Gastrocnemius medialis (tissue), 4 donors: ENCODE measurements at regions not wholly inside any gene's neighbourhood (a gene's known extent, or its start where the extent isn't known, plus 50 kb on each side); places are given as distances from the start of the nearest gene placed in this dataset.
A peak's percentile ranks its signal among the peaks of the same experiment; 100 is the strongest.

Source experiments
- ATAC-seq, 2 donors: fragments of 150-250 bp; one replicate each; pipeline ENCODE4 v1.9.1; 2016
- DNase-seq, 2 donors: peaks; one replicate each; pipeline ENCODE4 v3.0.0-alpha.2; 2019
- H3K27ac ChIP-seq, 4 donors: fragments of 200-600 bp; sonication (generic); 1 replicate in 1 of 4; 2 replicates in 3 of 4; pipeline ENCODE4 v1.5.1; 2016 to 2018; ENCODE audit warnings: mild to moderate bottlenecking in 2 of 4, moderate library complexity in 1 of 4
- H3K27me3 ChIP-seq, 3 donors: fragments of 200-600 bp; sonication (generic) in 2 of 3; 1 replicate in 1 of 3; 2 replicates in 2 of 3; pipeline versions ENCODE4 v1.5.1 to v1.6.0; 2016 to 2019; ENCODE audit warnings: mild to moderate bottlenecking in 1 of 3, moderate library complexity in 1 of 3
- H3K36me3 ChIP-seq, 2 donors: fragments of 200-600 bp; sonication (generic) in 1 of 2; one replicate each; pipeline ENCODE4 v1.5.1; 2017 to 2018
- H3K4me1 ChIP-seq, 2 donors: fragments of 200-600 bp; sonication (generic) in 1 of 2; one replicate each; pipeline ENCODE4 v1.5.1; 2016 to 2017; ENCODE audit warnings: mild to moderate bottlenecking in 2 of 2
- H3K4me3 ChIP-seq, 4 donors: fragments of 200-600 bp; sonication (generic) in 3 of 4; 1 replicate in 1 of 4; 2 replicates in 3 of 4; pipeline ENCODE4 v1.5.1; 2016 to 2019; ENCODE audit warnings: mild to moderate bottlenecking in 2 of 4
- H3K9me3 ChIP-seq, 3 donors: fragments of 200-600 bp; sonication (generic) in 2 of 3; 1 replicate in 1 of 3; 2 replicates in 2 of 3; pipeline ENCODE4 v1.5.1; 2016 to 2019
- POLR2A ChIP-seq, 2 donors: fragments of 450-650 bp; IDR thresholded peaks; one replicate each; pipeline ENCODE4 v1.6.1; 2017; ENCODE audit warnings: antibody characterized with exemption in 2 of 2, mild to moderate bottlenecking in 2 of 2, moderate library complexity in 2 of 2
- in situ Hi-C, 4 donors: fragments of 200-750 bp; cut with MboI; loops; one replicate each; pipeline versions ENCODE4 v1.15.0 to v1.8.0; 2017; ENCODE audit warnings: low sequenced_read_pairs in 4 of 4
- intact Hi-C: fragments of 100-400 bp; cut with DNase I; formaldehyde crosslinking; loops from one replicate; pipeline ENCODE4 v1.15.1; 2023; ENCODE audit warnings: low total_unique reads
- TF ChIP-seq, protein P1 (sequence below), 5 experiments: fragments of 450-650 bp in 3 of 5; fragments of 200-600 bp in 2 of 5; sonication (generic) in 2 of 5; IDR thresholded peaks in 4 of 5; conservative IDR thresholded peaks in 1 of 5; 1 replicate in 4 of 5; 2 replicates in 1 of 5; pipeline ENCODE4 v1.5.1; 2016 to 2019; ENCODE audit warnings: antibody characterized with exemption in 5 of 5, mild to moderate bottlenecking in 3 of 5, moderate library complexity in 3 of 5

DNA sequence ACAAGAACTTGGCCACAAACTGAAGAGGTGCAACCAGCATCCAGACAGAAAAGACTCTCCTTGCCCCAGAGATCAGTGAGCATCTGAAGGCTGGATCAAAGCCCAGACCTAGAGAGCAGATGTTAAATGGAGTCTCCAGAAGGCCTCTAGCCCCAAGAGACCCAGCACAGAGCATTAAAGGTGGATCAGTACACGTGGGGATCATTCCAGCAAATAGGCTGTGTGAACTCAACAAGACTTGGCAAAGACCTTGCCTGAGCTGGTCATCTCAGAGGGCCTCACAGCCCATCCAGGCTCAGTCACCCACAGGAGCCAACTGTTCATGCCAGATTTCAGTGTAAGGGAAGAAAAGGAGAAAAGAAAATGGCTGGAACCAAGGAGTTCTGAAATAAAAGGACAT is 214.0 kb downstream of the ENC1 start:
- Histone ChIP-seq H3K27me3 (no peaks in the 10 kb centered on the region), H3K9me3 (no peaks in the 10 kb centered on the region), H3K4me3 (no peak overlapping the region), H3K4me1 (peaks cover 0 to 14% of the 10 kb centered on the region in 2 donors), H3K36me3 (no peaks in the 10 kb centered on the region), H3K27ac (no peak overlapping the region)
- ATAC-seq: no peak
- intact Hi-C loops: loop anchor here (5.0 kb wide), 1 partner anchor 36 kb away; no protein-coding TSS in a partner anchor
- TF ChIP-seq, protein P1, sequence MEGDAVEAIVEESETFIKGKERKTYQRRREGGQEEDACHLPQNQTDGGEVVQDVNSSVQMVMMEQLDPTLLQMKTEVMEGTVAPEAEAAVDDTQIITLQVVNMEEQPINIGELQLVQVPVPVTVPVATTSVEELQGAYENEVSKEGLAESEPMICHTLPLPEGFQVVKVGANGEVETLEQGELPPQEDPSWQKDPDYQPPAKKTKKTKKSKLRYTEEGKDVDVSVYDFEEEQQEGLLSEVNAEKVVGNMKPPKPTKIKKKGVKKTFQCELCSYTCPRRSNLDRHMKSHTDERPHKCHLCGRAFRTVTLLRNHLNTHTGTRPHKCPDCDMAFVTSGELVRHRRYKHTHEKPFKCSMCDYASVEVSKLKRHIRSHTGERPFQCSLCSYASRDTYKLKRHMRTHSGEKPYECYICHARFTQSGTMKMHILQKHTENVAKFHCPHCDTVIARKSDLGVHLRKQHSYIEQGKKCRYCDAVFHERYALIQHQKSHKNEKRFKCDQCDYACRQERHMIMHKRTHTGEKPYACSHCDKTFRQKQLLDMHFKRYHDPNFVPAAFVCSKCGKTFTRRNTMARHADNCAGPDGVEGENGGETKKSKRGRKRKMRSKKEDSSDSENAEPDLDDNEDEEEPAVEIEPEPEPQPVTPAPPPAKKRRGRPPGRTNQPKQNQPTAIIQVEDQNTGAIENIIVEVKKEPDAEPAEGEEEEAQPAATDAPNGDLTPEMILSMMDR (IDR thresholded peaks at IDR 0.05 in 4 of 5, conservative IDR thresholded peaks at IDR 0.05 in 1 of 5): no peak
- TF ChIP-seq POLR2A (IDR thresholded peaks at IDR 0.05): no peak
- DNase-seq: no peak
- in situ Hi-C loops: no loop called here

GRCh38 chr5:74424162-74424868 is 216.2 kb downstream of the ENC1 start:
- Histone ChIP-seq H3K9me3 (no peaks in the 10 kb centered on the region), H3K27ac (peak overlapping the region in 3 of 4 donors; percentile 11 to 78 (median 40)), H3K27me3 (no peaks in the 10 kb centered on the region), H3K36me3 (no peaks in the 10 kb centered on the region), H3K4me3 (no peak overlapping the region), H3K4me1 (peaks cover 9 to 26% of the 10 kb centered on the region in 2 donors)
- intact Hi-C loops (no loop called here), in situ Hi-C loops (loop anchor here in 1 of 4 donors (25.0 kb wide), 1 partner anchor 213 kb away; the partner anchor contains the start of gene ENC1)
- ATAC-seq: peak; percentile 86 to 96
- no peak for TF ChIP-seq POLR2A (IDR thresholded peaks at IDR 0.05)
- TF ChIP-seq, protein P1 (IDR thresholded peaks at IDR 0.05 in 4 of 5, conservative IDR thresholded peaks at IDR 0.05 in 1 of 5): no peak
- peak; percentile 34 to 42 for DNase-seq

DNA sequence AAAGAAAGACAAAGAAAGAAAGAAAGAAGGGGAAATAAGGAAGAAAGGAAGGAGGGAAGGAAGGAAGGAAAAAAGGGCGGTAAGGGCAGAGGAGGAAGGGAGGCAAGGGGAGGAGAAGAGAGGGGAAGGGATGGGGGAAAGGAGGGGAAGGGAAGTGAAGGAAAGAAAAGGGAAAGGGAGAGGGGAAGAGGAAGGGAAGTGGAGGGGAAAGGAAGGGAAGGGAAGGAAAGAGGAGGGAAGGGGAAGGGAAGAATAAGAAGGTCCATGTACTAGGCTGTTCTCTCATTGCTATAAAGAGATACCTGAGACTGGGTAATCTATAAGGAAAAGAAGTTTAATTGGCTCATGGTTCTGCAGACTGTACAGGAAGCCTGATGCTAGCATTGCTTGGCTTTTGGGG is 217.1 kb downstream of the ENC1 start:
- in situ Hi-C loops: loop anchor here in 1 of 4 donors (25.0 kb wide), 1 partner anchor 214 kb away; the partner anchor contains the start of gene ENC1
- intact Hi-C loops: no loop called here
- no peaks in the 10 kb centered on the region for H3K27me3 ChIP-seq
- ATAC-seq (no peak), DNase-seq (no peak)
- TF ChIP-seq, protein P1 (IDR thresholded peaks at IDR 0.05 in 4 of 5, conservative IDR thresholded peaks at IDR 0.05 in 1 of 5): no peak
- no peak for TF ChIP-seq POLR2A (IDR thresholded peaks at IDR 0.05)
- H3K27ac ChIP-seq: no peak overlapping the region
- H3K9me3 ChIP-seq: no peaks in the 10 kb centered on the region
- peaks cover 18 to 33% of the 10 kb centered on the region in 2 donors for H3K4me1 ChIP-seq
- H3K4me3 ChIP-seq: no peak overlapping the region
- no peaks in the 10 kb centered on the region for H3K36me3 ChIP-seq

DNA sequence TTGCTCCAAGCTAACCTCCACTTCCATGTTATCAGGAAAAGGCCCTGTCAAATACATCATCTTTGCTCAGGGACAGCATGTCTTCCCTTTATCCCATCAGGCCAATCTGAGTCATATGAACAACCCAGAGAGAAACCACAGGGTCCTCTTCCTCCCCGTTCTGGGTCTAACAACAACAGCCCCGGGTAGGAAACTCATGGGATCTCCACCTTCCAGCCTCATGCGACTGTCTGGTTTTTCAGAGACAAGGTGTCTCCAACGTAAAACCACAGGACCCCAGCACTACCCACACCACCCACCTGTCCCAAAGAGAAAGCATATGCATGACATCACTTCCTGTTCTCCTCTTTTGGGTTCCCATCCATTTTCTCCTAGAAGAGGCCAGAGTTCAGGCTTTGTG is 217.9 kb downstream of the ENC1 start:
- no peak overlapping the region for H3K27ac ChIP-seq
- no peaks in the 10 kb centered on the region for H3K9me3 ChIP-seq
- ATAC-seq: no peak
- TF ChIP-seq POLR2A (IDR thresholded peaks at IDR 0.05): no peak
- TF ChIP-seq, protein P1 (IDR thresholded peaks at IDR 0.05 in 4 of 5, conservative IDR thresholded peaks at IDR 0.05 in 1 of 5): no peak
- peaks cover 18 to 33% of the 10 kb centered on the region in 2 donors for H3K4me1 ChIP-seq
- H3K27me3 ChIP-seq: no peaks in the 10 kb centered on the region
- intact Hi-C loops: no loop called here
- H3K36me3 ChIP-seq: no peaks in the 10 kb centered on the region
- in situ Hi-C loops: loop anchor here in 1 of 4 donors (25.0 kb wide), 1 partner anchor 215 kb away; the partner anchor contains the start of gene ENC1
- no peak for DNase-seq
- no peak overlapping the region for H3K4me3 ChIP-seq
